ELR (cell line): ENCODE measurements at regions not wholly inside any gene's neighbourhood (a gene's known extent, or its start where the extent isn't known, plus 50 kb on each side); places are given as distances from the start of the nearest gene placed in this dataset.

Experiments
- DNase-seq: peaks from one replicate; pipeline ENCODE4 v3.0.0-alpha.2; 2015; ENCODE audit warnings: low read depth

GRCh38 chr7:98565103-98565502 lies 52.0 kb upstream of the NPTX2 start:
- DNase-seq: no peak

- no peak for DNase-seq
These were observed 54.1 kb upstream of the NPTX2 start for GRCh38 chr7:98562871-98563495.

DNA sequence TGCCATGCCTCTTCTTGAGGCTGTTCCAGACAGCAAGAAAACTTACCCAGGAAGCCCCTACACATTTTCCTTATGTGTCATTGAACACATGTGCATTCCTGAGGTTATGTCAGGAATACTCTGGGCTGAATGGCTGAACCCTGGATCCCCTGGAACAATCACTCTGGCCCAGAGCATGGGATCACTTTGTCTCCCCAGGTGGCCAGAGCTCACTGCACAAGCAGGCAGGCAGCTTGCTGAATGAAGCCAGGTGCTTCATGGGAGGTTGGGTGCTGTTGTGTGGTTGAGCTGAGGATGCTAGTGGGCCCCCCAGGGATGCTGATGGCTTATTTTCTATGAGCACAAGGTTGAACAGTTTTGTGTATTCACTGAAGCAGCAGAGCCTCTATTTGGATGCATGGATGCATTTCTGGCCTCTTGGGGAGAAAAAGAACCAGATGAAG lies 54.7 kb upstream of the NPTX2 start:
- peak; percentile 19 for DNase-seq

DNA sequence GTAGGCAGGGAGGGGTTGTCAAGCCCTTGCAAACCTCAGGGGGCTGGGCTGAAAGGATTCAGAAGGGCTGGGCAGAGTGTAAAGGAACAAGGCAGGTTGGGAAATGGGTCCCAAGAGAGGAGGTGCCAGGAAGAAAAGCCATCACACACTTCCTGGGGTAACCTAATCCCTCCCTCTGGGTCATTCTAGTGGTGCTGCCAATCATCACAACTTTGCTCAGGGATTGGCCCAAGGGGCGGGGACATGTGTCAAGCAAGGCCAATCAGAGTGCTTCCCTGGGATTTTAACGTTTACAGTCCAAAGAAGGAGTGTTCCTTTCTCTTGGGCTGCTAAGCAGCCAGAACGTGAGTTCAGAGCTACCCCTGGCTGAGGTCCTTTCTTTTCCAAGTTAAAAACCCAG lies 57.1 kb upstream of the NPTX2 start:
- no peak for DNase-seq

DNA sequence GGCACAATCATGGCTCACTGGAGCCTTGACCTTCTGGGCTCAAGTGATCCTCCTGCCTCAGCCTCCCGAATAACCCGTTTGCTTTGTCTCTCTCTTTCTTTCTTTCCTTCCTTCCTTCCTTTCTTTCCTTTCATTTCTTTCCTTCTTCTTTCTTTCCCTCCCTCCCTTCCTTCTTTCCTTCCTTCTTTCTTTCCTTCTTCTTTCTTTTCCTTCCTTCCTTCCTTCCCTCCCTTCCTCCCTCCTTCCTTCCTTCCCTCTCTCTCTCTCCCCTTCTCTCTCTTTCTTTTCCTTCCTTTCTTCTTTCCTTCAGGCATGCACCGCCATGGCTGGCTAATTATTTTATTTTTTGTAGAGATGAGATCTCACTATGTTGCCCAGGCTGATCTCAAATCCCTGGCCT lies 57.9 kb upstream of the NPTX2 start:
- DNase-seq: no peak

- no peak for DNase-seq
These were observed 59.5 kb upstream of the NPTX2 start for GRCh38 chr7:98557538-98558031.

GRCh38 chr7:98556288-98556687 lies 60.8 kb upstream of the NPTX2 start:
- DNase-seq: no peak

DNA sequence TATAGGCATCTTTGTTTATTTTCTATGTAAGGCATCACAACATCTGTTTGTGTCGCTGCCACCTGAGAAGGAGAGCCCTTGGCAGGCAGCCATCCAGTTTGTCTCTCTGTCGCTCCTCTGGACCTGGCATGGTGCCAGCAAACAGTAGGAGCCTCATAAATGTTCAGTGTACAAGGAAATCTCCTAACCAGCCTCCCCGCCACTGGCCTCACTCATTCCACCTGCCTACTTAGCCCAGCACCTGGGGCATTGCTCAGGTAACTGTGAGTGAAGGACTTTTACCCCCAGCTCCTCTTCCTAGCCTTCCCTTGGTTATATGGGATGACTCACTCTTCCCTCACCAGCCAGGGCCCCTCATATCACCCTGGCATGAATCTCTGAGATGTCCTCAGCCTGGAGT lies 61.7 kb upstream of the NPTX2 start:
- no peak for DNase-seq

- DNase-seq: no peak
These were observed 63.4 kb upstream of the NPTX2 start for GRCh38 chr7:98553666-98554065.

DNA sequence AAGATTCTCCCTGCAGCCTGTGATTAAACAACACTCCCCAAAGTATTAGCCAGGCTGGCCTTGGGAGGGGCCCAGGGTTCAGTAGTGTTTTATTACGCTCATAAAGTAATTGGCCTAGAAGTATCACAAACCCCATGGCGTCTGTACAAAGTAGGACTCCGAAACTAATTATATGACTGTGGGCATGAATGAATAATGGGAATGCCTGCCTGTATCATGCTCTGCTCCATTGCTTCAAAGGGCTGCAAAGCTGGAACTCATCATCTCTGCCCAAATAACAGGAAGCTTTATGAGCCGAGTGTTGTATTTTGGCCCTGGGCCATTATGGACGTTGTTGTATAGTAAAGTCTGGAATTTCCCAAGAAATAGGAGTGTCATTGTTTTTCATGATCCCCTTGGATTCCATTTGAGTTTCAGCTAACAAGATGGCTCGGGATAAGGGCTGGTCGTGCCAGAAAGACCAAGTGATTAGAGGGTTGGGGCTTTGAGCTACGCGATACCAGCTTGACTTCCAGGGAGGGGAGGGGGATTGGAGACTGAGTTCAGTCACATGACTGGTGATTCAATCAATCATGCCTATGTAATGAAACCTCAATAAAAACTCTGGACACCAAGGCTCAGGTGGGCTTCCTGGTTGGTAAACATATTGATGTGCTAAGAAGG lies 65.3 kb upstream of the NPTX2 start:
- no peak for DNase-seq

DNA sequence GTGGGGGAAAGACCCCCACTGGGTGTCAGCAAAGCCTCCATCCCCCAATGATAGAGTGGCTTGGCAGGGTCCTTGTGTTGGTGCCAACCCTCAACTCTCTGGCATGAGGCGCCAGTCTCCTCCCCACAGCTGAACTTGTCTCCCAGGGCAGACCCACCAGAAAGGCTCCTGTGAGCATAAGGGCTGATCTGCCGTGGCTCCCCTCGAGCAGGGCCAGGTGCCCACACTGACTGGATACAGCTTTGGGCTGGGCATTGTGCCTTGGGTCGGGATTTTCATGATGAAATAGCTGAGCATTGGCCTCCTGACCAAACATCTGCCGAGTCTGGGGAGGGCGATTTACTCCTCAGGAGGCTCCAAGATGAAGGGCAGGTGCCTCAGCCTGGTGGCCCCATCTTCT lies 68.1 kb upstream of the NPTX2 start:
- DNase-seq: no peak

DNA sequence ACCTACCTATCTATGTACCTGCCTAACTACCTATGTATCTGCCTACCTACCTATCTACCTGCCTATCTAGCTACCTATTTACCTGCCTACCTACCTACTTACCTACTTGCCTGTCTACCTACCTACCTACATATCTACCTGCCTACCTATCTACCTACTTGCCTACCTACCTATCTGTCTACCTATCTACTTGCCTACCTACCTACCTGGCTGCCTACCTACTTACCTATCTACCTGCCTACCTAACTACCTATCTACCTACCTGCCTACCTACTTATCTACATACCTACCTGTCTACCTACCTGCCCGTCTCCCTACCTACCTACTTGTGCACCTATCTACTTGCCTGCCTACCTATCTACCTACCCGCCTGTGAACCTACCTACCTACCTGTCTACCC lies 68.7 kb upstream of the NPTX2 start:
- no peak for DNase-seq

GRCh38 chr7:98541101-98541500 lies 76.0 kb upstream of the NPTX2 start:
- DNase-seq: no peak

DNA sequence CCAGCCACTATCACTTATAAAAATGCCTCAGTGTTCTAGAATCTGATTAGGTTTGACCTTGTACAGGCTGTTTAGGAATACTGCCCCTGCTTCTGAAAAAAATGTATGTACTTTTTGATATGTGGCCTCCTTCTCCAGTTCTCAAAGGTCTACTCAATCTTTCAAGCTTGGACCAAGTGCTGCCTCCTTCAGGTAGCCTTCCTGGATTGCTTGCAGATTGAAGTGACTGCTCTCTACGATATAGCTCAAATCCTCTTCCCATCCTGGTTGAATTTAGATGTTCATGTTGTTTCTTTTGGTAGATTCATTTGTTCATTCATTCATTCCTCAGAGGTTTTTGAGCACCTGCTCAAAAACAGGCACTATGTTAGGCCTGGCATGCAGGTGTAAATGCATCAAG lies 77.2 kb upstream of the NPTX2 start:
- DNase-seq: no peak

DNA sequence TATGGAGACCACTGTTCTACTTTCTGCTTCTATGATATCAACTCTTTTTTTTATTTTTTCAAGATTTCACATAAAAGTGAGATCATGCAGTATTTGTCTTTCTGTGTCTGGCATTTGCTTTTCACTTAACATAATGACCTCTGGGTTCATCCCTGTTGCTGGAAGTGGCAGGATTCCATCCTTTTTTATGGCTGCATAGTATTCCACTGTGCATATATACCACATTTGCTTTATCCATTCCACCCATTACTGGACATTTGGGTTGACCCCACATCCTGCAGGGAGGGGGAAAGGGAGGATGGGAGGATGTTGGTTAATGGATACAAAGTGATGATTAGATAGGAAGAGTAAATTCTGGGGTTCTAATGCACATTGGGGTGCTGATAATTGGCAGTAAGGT lies 80.3 kb upstream of the NPTX2 start:
- no peak for DNase-seq

DNA sequence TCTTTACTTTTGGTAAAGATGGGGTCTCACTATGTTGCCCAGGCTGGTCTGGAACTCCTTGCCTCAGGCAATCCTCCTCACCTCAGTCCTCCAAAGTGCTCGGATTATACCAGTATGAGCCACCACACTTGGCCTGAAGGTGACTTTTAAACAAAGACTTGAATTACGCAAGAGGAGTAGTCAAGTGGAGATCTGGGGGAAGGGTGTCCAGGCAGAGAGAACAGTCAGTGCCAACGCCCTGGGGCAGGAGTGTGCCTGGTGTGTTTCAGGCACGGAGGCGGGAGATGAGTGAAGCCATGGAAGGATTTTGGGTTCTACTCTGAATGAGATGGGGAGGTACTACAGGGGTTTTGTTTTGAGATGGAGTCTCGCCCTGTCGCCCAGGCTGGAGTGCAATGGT lies 82.6 kb upstream of the NPTX2 start:
- DNase-seq: no peak

DNA sequence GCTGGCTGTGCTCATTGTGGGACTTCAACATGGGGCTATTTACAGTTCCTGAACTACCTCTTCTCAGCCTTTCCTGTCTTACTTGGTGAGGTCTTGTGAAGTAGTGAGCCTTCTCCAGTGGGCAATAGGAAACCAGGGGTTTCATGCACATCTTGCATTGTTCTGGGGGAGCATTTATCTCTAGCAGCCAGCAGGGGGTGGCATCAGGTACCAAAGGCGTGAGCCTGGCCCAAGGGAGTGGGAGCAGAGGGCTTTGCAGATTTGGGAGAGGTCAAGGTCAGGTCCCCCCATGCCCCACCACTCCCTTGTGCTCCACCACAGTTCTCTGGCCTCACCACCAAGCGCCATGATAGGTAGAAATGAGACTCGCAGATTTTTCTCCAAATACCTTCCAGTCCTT lies 85.4 kb upstream of the NPTX2 start:
- DNase-seq: no peak

DNA sequence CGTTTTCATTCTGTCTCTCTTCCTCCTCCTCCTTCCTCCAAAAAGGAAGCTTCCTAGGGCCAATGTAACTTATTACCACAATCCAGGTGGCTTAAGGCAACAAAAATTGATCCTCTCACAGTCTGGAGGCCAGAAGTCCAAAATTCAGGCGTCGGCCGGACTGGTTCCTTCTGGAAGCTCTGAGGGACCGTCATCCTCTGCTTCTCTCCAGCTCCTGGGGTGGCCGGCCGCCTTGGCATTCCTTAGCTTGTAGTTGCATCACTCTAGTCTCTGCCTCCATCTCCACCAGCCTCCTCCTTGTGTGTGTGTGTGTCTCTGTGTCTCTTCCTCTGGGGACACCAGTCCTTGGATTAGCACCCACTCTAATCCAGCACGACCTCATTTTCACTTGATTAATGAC lies 89.0 kb upstream of the NPTX2 start:
- DNase-seq: no peak

DNA sequence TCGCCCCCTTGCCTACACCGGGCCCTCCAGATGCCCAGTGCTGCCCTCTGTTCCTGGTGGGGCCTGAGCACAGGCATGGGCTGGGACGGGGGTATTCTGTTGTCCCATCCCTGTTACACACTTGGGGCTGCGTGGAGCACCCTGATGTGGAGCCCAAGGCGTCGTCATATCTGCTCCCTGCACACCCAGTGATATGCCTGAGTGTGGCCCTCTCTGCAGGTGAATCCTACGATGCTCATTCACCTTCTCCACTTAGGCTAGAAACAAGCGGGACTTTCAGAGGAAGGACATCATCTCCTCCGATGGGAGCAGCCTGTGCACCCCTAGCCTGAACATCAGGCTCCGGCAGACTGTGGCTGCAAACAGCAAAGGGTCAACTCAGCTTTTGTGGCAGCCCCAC lies 91.0 kb upstream of the NPTX2 start:
- DNase-seq: no peak

- no peak for DNase-seq
These were observed 95.9 kb upstream of the NPTX2 start for GRCh38 chr7:98521089-98521692.

- DNase-seq: no peak
These were observed 96.6 kb upstream of the NPTX2 start for GRCh38 chr7:98520356-98520951.

DNA sequence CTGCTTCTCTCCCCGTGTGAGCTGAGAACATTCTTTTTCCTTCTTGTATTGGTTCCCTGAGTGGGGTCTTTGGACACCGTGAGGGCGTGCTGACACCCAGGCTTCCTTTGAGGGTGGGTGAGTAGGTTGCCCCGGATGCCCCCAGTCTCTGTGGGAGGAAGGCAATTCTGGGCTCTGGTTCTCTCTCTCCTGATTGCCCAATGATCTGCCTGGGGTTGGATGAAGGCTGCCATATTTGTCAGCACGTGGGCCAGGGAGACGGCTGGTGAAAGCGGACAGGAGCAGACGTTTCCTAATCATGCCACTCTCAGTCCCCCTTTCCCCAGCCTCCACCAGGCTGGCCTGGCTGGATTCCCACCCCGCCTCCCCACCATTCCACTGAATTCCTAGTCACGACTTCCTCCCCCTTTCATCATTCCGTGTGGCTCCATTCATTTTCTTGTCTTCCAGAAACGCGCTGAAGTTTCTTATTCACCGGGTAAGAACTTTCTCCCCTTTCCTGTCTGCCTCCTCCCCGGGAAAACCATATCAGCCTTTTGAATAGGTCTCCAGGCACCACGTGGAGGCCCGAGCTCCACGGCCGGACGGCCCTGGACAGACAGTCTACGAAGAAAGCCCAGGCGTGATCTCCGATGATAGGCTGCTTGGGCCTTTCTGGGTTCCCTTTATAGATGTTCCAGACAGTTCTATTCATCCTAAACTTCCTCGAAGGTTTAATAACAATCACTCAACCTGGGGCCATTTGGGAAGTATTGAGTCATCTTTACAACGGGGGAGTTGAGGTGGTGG lies 98.7 kb upstream of the NPTX2 start:
- DNase-seq: no peak
